Lower lobe of right lung (tissue), 2 donors: ENCODE measurements at regions not wholly inside any gene's neighbourhood (a gene's known extent, or its start where the extent isn't known, plus 50 kb on each side); places are given as distances from the start of the nearest gene placed in this dataset.

Experiments used
- ATAC-seq, 2 donors: fragments of 200-7000 bp; cut with Tn5 transposase; one replicate each; pipeline ENCODE4 v1.9.1; 2020 to 2022; ENCODE audit warnings: mild to moderate bottlenecking in 2 of 2, moderate library complexity in 2 of 2
- DNase-seq: peaks from one replicate; pipeline ENCODE4 v3.0.0-alpha.2; 2020
- H3K27ac ChIP-seq: fragments of 200-600 bp; one replicate; pipeline ENCODE4 v1.8.0; 2022
- H3K27me3 ChIP-seq: fragments of 200-600 bp; one replicate; pipeline ENCODE4 v1.8.0; 2022; ENCODE audit warnings: low read depth
- H3K36me3 ChIP-seq: fragments of 200-600 bp; one replicate; pipeline ENCODE4 v1.8.0; 2022; ENCODE audit warnings: mild to moderate bottlenecking
- H3K4me1 ChIP-seq: fragments of 200-600 bp; one replicate; pipeline ENCODE4 v1.8.0; 2022
- H3K4me3 ChIP-seq: fragments of 200-600 bp; one replicate; pipeline ENCODE4 v1.8.0; 2022; ENCODE audit warnings: mild to moderate bottlenecking
- H3K9me3 ChIP-seq: fragments of 200-600 bp; one replicate; pipeline ENCODE4 v1.8.0; 2022
- intact Hi-C: fragments of 100-400 bp; cut with DNase I; formaldehyde crosslinking; loops from one replicate; pipeline ENCODE4 v1.11.0; 2022
- TF ChIP-seq, protein P1 (sequence below): fragments of 200-600 bp; IDR thresholded peaks from one replicate; pipeline ENCODE4 v1.8.0; 2022; ENCODE audit warnings: antibody characterized with exemption, mild to moderate bottlenecking
- donor health status: DM: no; HTN: yes; CAD: no; lungs with severe emphysema.

DNA sequence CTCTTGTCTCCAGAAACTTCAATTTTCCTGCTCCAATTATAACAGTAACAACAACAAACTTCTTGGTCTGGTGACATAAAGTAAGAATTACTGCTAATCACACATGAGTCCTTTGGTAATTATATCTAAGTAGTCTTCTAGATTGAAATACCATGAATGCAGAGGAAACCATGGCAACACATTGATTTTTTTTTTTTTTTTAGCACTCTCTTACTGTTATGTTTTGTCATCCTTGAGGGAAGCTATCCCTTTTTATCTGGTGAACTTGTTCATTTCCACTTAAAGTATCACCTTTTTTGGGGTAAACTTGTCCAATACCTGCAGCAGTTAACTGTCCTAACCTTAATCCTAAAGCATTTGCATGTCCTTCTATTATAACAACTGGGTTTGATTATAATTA, 256.3 kb downstream of the B3GLCT start:
- ATAC-seq (no peak), DNase-seq (no peak)
- no peaks in the 10 kb centered on the region for H3K9me3 ChIP-seq
- TF ChIP-seq, protein P1, sequence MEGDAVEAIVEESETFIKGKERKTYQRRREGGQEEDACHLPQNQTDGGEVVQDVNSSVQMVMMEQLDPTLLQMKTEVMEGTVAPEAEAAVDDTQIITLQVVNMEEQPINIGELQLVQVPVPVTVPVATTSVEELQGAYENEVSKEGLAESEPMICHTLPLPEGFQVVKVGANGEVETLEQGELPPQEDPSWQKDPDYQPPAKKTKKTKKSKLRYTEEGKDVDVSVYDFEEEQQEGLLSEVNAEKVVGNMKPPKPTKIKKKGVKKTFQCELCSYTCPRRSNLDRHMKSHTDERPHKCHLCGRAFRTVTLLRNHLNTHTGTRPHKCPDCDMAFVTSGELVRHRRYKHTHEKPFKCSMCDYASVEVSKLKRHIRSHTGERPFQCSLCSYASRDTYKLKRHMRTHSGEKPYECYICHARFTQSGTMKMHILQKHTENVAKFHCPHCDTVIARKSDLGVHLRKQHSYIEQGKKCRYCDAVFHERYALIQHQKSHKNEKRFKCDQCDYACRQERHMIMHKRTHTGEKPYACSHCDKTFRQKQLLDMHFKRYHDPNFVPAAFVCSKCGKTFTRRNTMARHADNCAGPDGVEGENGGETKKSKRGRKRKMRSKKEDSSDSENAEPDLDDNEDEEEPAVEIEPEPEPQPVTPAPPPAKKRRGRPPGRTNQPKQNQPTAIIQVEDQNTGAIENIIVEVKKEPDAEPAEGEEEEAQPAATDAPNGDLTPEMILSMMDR = no peak
- no peaks in the 10 kb centered on the region for H3K36me3 ChIP-seq
- H3K4me3 ChIP-seq = no peak overlapping the region
- no peaks in the 10 kb centered on the region for H3K4me1 ChIP-seq
- intact Hi-C loops = no loop called here
- no peak overlapping the region for H3K27ac ChIP-seq
- H3K27me3 ChIP-seq = no peaks in the 10 kb centered on the region

DNA sequence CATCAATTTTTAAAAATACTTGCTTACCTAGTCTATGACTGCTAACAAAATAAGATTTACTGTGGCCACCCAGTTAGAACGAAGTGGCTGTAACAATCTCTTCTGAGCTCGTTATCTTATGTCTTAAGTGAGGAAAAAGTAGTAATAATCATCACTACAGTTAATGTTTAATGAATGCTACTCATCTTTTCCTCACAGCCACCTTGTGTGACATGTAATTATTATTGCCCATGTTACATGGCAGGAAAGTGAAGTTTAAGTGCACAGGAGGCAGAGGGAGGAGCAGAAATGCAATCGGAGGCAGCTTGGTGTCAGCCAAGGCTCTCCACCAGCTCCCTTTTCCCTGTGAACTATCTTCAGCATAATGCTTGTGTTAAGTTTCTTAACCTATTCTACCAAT, 260.3 kb downstream of the B3GLCT start:
- H3K27ac ChIP-seq = no peak overlapping the region
- no peaks in the 10 kb centered on the region for H3K9me3 ChIP-seq
- ATAC-seq (no peak), DNase-seq (no peak)
- TF ChIP-seq, protein P1 = no peak
- H3K27me3 ChIP-seq = no peaks in the 10 kb centered on the region
- H3K4me3 ChIP-seq = no peak overlapping the region
- H3K36me3 ChIP-seq = no peaks in the 10 kb centered on the region
- intact Hi-C loops = no loop called here
- H3K4me1 ChIP-seq = no peaks in the 10 kb centered on the region

DNA sequence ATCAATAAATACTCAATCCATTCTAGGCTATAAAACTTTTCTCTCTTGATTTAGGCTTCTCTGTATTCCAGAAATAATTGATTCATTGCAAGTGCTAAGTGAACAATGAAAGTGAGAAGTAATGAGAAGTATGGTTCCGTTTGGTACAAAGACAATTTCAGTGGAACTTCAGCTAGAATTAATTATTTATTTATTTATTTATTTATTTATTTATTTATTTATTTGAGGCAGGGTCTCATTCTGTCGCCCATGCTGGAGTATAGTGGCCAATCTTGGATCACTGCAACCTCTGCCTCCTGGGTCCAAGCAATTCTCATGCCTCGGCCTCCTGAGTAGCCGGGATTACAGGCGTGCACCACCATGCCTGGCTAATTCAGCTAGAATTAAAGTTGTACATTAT, 262.1 kb downstream of the B3GLCT start:
- intact Hi-C loops = no loop called here
- DNase-seq = no peak
- H3K27ac ChIP-seq = no peak overlapping the region
- no peaks in the 10 kb centered on the region for H3K27me3 ChIP-seq
- no peaks in the 10 kb centered on the region for H3K9me3 ChIP-seq
- TF ChIP-seq, protein P1 = no peak
- H3K36me3 ChIP-seq = no peaks in the 10 kb centered on the region
- H3K4me1 ChIP-seq = no peaks in the 10 kb centered on the region
- H3K4me3 ChIP-seq = no peak overlapping the region
- ATAC-seq = no peak

DNA sequence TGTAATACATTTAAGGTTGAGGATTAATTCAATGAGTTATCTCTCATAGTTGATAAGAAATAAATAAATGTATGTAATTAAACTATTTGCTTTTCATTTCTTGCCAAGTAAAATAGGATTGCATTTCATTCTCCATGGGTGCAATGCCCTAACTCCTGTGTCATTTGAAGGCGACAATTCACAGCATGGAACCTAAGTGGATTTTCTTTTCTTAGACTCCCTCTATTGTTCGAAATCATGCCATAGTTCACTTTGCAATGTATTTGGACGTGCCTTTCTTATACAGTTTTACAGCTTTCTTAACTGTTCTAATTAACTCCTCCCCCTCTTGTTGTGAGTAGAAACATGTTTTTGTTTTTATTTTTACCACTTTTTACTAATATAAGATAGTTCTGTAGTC, 263.0 kb downstream of the B3GLCT start:
- no peaks in the 10 kb centered on the region for H3K9me3 ChIP-seq
- intact Hi-C loops = no loop called here
- no peak overlapping the region for H3K4me3 ChIP-seq
- TF ChIP-seq, protein P1 = no peak
- DNase-seq (no peak), ATAC-seq (no peak)
- no peaks in the 10 kb centered on the region for H3K4me1 ChIP-seq
- no peaks in the 10 kb centered on the region for H3K27me3 ChIP-seq
- H3K36me3 ChIP-seq = no peaks in the 10 kb centered on the region
- H3K27ac ChIP-seq = no peak overlapping the region

DNA sequence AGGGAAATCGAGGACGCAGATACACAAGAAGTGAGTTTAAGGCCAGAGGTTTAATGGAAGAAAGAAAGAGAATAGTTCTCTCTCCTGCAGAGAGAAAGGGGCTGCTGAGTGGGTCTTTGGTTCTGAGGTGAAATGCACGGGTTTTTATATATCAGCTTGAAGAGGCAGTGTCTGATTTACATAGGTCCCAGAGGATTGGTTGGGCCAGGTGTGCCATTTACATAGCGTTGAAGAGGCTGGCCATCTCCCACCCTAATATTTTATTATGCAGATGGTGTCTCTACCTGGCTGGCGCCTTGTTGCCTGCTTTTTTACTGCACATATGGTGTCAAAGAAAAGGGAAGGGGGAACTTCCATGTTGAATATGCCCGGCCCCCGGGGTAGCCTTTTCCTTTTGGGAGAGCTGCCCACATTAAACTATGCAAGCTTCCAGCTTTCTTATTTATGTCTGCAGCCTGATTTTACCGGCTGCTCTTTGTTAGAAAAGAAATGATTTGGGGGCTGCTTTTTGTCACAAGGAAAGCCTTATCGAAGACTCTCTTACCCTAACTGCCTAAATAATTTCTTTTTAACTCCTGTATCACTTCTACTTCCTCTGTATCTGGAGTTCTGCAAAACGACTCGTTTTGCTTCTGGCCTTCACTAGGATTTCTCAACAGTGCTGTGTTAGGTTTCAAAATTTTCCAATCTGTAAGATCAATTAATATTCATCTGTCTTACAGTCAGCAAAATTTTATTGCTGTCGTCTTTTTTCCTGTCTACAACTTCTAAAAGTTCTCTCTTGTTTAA, 268.5 kb downstream of the B3GLCT start:
- ATAC-seq (no peak), DNase-seq (no peak)
- Histone ChIP-seq H3K36me3 (no peaks in the 10 kb centered on the region), H3K27me3 (no peaks in the 10 kb centered on the region), H3K27ac (no peak overlapping the region), H3K9me3 (no peaks in the 10 kb centered on the region), H3K4me3 (no peak overlapping the region), H3K4me1 (no peaks in the 10 kb centered on the region)
- TF ChIP-seq, protein P1 = no peak
- intact Hi-C loops = no loop called here
